Activated CD4-positive, alpha-beta memory T cell treated with anti-CD3 and anti-CD28 coated beads, Interleukin-2, amount 10 ng/mL, durations not matched to agents 7 days and 5 days (primary cell): ENCODE measurements at regions not wholly inside any gene's neighbourhood (a gene's known extent, or its start where the extent isn't known, plus 50 kb on each side); places are given as distances from the start of the nearest gene placed in this dataset.
A peak's percentile ranks its signal among the peaks of the same experiment; 100 is the strongest.

Experiments used
- CTCF ChIA-PET: fragments of 350-600 bp; sonication (Branson Sonifier 250); formaldehyde crosslinking; loops from one replicate; lab custom pipeline; 2021; ENCODE audit warnings: antibody characterized with exemption, inconsistent platforms; lab: Charles Lee
- POLR2A ChIA-PET: fragments of 350-600 bp; sonication (Branson Sonifier 250); formaldehyde crosslinking; loops from one replicate; lab custom pipeline; 2021; ENCODE audit warnings: antibody characterized with exemption; lab: Charles Lee
- DNase-seq: peaks from one replicate; pipeline ENCODE4 v3.0.0-alpha.2; 2020
- H3K27ac Mint-ChIP-seq: one replicate; pipeline ENCODE4 v1.8.0; 2021; ENCODE audit warnings: mild to moderate bottlenecking, mixed read lengths
- H3K27me3 Mint-ChIP-seq: one replicate; pipeline ENCODE4 v1.8.0; 2021; ENCODE audit warnings: mixed read lengths
- H3K36me3 Mint-ChIP-seq: one replicate; pipeline ENCODE4 v1.8.0; 2021; ENCODE audit warnings: low read depth, mixed read lengths
- H3K4me1 Mint-ChIP-seq: one replicate; pipeline ENCODE4 v1.8.0; 2021; ENCODE audit warnings: mixed read lengths
- H3K4me3 Mint-ChIP-seq: one replicate; pipeline ENCODE4 v1.8.0; 2021; ENCODE audit warnings: mild to moderate bottlenecking, mixed read lengths
- H3K9me3 Mint-ChIP-seq: one replicate; pipeline ENCODE4 v1.8.0; 2021; ENCODE audit warnings: mixed read lengths

DNA sequence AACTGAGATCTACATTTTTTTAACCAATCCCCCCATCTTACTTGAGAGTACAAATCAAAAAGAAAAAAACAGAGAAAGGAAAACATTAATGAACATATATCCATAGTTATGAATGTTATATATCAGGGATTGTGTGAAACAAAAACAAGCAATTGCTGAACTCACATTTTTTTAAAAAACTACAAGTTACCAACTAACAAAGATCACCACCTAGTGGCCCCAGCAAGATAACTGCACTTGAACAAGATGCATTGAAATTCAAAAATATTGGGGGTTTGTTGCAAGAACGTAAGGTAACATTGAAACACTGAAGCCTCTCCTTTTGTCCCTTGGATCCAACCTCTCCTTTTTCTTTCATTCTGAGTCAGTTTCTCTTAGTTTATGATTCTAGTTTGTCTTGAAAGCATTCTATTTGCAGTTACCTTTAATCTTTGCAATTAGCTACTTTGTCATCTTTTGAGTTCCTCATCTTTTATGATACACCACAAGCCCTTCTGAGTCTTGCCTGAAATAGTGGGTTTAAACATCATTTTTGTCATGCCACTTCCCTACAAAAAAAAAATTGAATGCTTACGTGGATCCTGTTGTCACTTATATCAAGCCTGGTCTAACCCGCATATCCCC is 87.3 kb upstream of the TES start:
- no peak overlapping the region for H3K27ac Mint-ChIP-seq
- ChIA-PET POLR2A (no interaction called here), CTCF (no interaction called here)
- no peaks in the 10 kb centered on the region for H3K4me1 Mint-ChIP-seq
- no peaks in the 10 kb centered on the region for H3K36me3 Mint-ChIP-seq
- peaks cover 4% of the 10 kb centered on the region for H3K9me3 Mint-ChIP-seq
- H3K27me3 Mint-ChIP-seq: peaks cover 27% of the 10 kb centered on the region
- H3K4me3 Mint-ChIP-seq: no peak overlapping the region
- DNase-seq: no peak

GRCh38 chr7:116128139-116128538 is 82.2 kb upstream of the TES start:
- peaks cover 29% of the 10 kb centered on the region for H3K27me3 Mint-ChIP-seq
- no peak for DNase-seq
- H3K27ac Mint-ChIP-seq: no peak overlapping the region
- CTCF ChIA-PET: interaction anchor here (0.6 to 1.5 kb wide), 3 partner anchors 10 to 231 kb away, joined by 3 to 4 read pairs (median 3); no protein-coding TSS in a partner anchor
- no peaks in the 10 kb centered on the region for H3K4me1 Mint-ChIP-seq
- POLR2A ChIA-PET: no interaction called here
- no peak overlapping the region for H3K4me3 Mint-ChIP-seq
- H3K9me3 Mint-ChIP-seq: peaks cover 6% of the 10 kb centered on the region
- no peaks in the 10 kb centered on the region for H3K36me3 Mint-ChIP-seq

GRCh38 chr7:116135306-116135705 is 75.0 kb upstream of the TES start:
- H3K36me3 Mint-ChIP-seq: no peaks in the 10 kb centered on the region
- no peaks in the 10 kb centered on the region for H3K9me3 Mint-ChIP-seq
- H3K27ac Mint-ChIP-seq: no peak overlapping the region
- no peak overlapping the region for H3K4me3 Mint-ChIP-seq
- CTCF ChIA-PET: interaction anchor here (1.0 to 1.6 kb wide), 4 partner anchors 37 to 456 kb away, joined by 3 to 6 read pairs (median 4); no protein-coding TSS in a partner anchor
- POLR2A ChIA-PET: interaction anchor here (0.9 kb wide), 1 partner anchor 25 kb away, joined by 3 read pairs; no protein-coding TSS in a partner anchor
- peaks cover 17% of the 10 kb centered on the region for H3K27me3 Mint-ChIP-seq
- peaks cover 3% of the 10 kb centered on the region for H3K4me1 Mint-ChIP-seq
- no peak for DNase-seq

DNA sequence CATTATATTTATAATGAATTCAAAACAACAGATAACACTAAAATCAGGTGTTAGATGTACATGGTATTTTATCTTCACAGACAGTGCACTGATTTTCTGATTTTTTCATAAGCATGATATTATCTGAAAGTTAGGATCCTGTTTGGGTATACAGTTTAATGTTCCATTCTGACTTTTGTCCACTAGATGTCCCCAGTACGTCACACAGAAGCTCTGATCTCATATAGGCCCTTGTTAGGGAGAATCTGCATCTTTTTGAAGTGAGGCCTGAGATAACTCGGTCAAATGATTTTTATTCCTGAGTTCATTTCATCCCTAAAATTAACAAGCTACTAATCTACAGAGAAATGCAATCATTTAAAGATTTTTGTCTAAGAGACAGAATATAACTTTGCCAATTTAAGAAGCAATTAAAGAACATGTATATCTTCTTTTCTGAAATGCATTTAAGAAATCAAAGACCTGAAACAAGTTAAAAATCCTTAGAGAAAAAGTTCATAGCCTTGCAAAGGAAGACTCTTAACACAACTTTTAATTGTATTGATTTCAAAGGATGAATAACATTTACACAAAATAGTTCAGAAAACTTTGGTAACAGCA is 72.0 kb upstream of the TES start:
- Mint-ChIP-seq H3K4me1 (peaks cover 15% of the 10 kb centered on the region), H3K36me3 (peaks cover 3% of the 10 kb centered on the region), H3K27ac (no peak overlapping the region), H3K4me3 (no peak overlapping the region), H3K27me3 (peaks cover 15% of the 10 kb centered on the region), H3K9me3 (no peaks in the 10 kb centered on the region)
- no peak for DNase-seq
- ChIA-PET POLR2A (no interaction called here), CTCF (interaction anchor here (0.7 to 2.2 kb wide), 7 partner anchors 10 to 388 kb away, joined by 3 to 12 read pairs (median 4); no protein-coding TSS in a partner anchor)

DNA sequence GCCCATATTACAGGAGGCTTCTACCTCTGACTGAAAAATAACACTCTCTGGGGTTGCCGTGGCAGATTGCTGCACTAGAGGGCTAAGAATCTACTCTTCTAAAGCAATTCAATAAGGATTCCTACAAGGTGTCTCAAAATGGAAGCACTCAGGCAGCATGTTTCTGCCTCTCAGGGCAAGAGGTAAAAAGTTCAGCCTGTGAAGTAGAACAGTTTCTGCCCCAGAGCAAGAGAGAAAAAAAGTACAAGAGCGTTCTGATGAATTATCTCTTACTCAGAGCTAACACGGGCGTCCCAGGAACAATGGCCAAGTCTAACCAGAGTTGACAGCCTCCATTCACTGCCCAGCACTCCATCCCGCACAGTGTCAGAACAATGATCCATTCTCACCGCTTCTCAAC is 71.3 kb upstream of the TES start:
- Mint-ChIP-seq H3K4me3 (no peak overlapping the region), H3K9me3 (no peaks in the 10 kb centered on the region), H3K36me3 (peaks cover 3% of the 10 kb centered on the region), H3K27me3 (peaks cover 11% of the 10 kb centered on the region), H3K27ac (no peak overlapping the region), H3K4me1 (peaks cover 21% of the 10 kb centered on the region)
- CTCF ChIA-PET: interaction anchor here (0.7 to 2.2 kb wide), 6 partner anchors 11 to 97 kb away, joined by 3 to 12 read pairs (median 4); no protein-coding TSS in a partner anchor
- DNase-seq: no peak
- POLR2A ChIA-PET: no interaction called here

GRCh38 chr7:116139807-116140206 is 70.5 kb upstream of the TES start:
- POLR2A ChIA-PET: no interaction called here
- H3K4me3 Mint-ChIP-seq: no peak overlapping the region
- CTCF ChIA-PET: interaction anchor here (1.5 to 2.2 kb wide), 3 partner anchors 31 to 96 kb away, joined by 3 to 12 read pairs (median 10); no protein-coding TSS in a partner anchor
- H3K27ac Mint-ChIP-seq: no peak overlapping the region
- no peak for DNase-seq
- H3K36me3 Mint-ChIP-seq: peaks cover 3% of the 10 kb centered on the region
- no peaks in the 10 kb centered on the region for H3K9me3 Mint-ChIP-seq
- H3K4me1 Mint-ChIP-seq: peaks cover 29% of the 10 kb centered on the region
- peaks cover 10% of the 10 kb centered on the region for H3K27me3 Mint-ChIP-seq

- H3K4me1 Mint-ChIP-seq: peaks cover 46% of the 10 kb centered on the region
- no peaks in the 10 kb centered on the region for H3K27me3 Mint-ChIP-seq
- no peak for DNase-seq
- H3K36me3 Mint-ChIP-seq: peaks cover 3% of the 10 kb centered on the region
- no peak overlapping the region for H3K27ac Mint-ChIP-seq
- no peak overlapping the region for H3K4me3 Mint-ChIP-seq
- H3K9me3 Mint-ChIP-seq: no peaks in the 10 kb centered on the region
- CTCF ChIA-PET: interaction anchor here (0.9 to 1.7 kb wide), 4 partner anchors 16 to 384 kb away, joined by 3 to 4 read pairs (median 3); no protein-coding TSS in a partner anchor
- POLR2A ChIA-PET: interaction anchor here (2.9 kb wide), 1 partner anchor 68 kb away, joined by 14 read pairs; the partner anchor contains the start of gene TES
Measured at GRCh38 chr7:116142374-116142773, 68.0 kb upstream of the TES start.

DNA sequence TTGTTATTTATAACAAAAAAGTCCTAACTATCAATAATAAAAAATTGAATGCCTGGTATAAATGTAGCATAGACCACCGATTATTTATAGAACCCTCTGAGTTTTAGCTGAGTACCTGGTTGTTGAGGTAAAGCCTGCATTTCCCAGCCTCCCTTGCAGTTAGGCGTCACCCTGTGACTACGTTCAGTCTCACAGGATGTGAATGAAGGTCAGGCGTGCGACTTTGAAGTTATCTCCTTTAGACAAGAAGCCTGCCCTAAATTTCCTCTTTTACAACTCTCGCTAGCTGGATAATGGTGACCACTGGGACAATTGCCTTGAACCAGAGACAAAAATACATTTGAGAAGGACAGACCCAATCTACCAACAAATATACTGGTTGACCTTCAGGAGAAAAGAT is 67.5 kb upstream of the TES start:
- peaks cover 3% of the 10 kb centered on the region for H3K36me3 Mint-ChIP-seq
- H3K27me3 Mint-ChIP-seq: no peaks in the 10 kb centered on the region
- CTCF ChIA-PET: interaction anchor here (0.9 to 1.7 kb wide), 4 partner anchors 17 to 384 kb away, joined by 3 to 4 read pairs (median 3); no protein-coding TSS in a partner anchor
- POLR2A ChIA-PET: interaction anchor here (2.9 kb wide), 1 partner anchor 68 kb away, joined by 14 read pairs; the partner anchor contains the start of gene TES
- peaks cover under 1% of the 10 kb centered on the region for H3K9me3 Mint-ChIP-seq
- peak; percentile 37 for DNase-seq
- no peak overlapping the region for H3K27ac Mint-ChIP-seq
- no peak overlapping the region for H3K4me3 Mint-ChIP-seq
- H3K4me1 Mint-ChIP-seq: peaks cover 47% of the 10 kb centered on the region

DNA sequence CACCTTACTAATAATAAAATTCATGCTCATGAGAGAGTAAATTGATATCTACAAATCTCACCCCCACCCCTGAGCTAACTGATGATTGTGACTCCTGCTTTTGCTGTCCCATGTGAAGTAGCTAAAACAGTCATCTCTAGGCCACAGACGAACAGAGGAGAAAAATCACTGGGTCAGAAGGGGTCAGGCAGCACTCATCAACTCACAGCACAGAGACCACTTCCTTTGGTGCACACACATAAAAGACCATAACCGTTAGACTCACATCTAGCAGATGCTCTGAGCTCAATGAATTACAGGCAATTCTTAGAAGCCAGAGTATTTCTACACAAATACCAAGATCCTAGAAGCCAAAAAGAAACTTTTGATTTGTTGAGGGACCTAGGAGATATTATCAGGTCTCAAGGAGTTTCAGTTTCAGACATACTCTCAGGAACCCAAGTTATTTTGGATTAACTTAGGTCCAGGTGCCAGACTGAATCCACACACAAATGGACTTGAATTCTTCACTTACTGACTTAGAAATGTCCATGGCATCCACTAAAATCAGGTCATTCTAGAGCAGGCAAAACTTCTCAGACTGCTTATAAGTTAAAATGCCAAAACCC is 65.0 kb upstream of the TES start:
- Mint-ChIP-seq H3K4me3 (peak overlapping the region; percentile 19), H3K9me3 (peaks cover 5% of the 10 kb centered on the region), H3K27ac (peak overlapping the region; percentile 72), H3K27me3 (peaks cover 2% of the 10 kb centered on the region), H3K36me3 (peaks cover 9% of the 10 kb centered on the region), H3K4me1 (peaks cover 52% of the 10 kb centered on the region)
- DNase-seq: peak; percentile 53
- ChIA-PET CTCF (interaction anchor here (1.0 to 1.6 kb wide), 4 partner anchors 22 to 447 kb away, joined by 4 to 5 read pairs (median 4); no protein-coding TSS in a partner anchor), POLR2A (interaction anchor here (0.6 to 1.1 kb wide), 2 partner anchors 66 to 1309 kb away, joined by 4 to 10 read pairs; partner anchors contain the start of gene TES)

GRCh38 chr7:116148108-116148507 is 62.2 kb upstream of the TES start:
- POLR2A ChIA-PET: no interaction called here
- Mint-ChIP-seq H3K36me3 (peaks cover 5% of the 10 kb centered on the region), H3K27me3 (peaks cover 6% of the 10 kb centered on the region), H3K4me1 (peaks cover 45% of the 10 kb centered on the region), H3K27ac (no peak overlapping the region), H3K9me3 (peaks cover 5% of the 10 kb centered on the region), H3K4me3 (no peak overlapping the region)
- DNase-seq: no peak
- CTCF ChIA-PET: no interaction called here

DNA sequence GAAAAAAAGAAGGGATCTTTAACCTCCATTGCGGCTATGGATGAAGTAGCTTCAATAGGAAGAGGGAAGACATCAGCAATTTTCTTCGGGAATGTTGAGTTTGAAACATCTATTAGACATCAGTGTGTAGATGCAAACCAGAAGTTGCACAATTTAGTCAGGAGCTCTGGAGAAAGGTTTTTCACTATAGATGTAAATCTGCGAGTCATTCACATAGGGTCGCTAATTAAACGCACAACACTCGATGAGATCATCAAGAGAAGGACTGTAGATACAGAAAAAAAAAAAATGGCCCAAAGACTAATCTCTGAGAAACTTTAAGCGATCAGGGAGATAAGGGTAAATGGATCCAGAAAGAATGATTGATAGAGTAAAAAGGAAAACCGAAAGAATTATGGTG is 61.7 kb upstream of the TES start:
- Mint-ChIP-seq H3K27ac (no peak overlapping the region), H3K9me3 (peaks cover 5% of the 10 kb centered on the region), H3K27me3 (peaks cover 8% of the 10 kb centered on the region), H3K4me1 (peaks cover 40% of the 10 kb centered on the region), H3K4me3 (no peak overlapping the region), H3K36me3 (peaks cover 5% of the 10 kb centered on the region)
- POLR2A ChIA-PET: no interaction called here
- DNase-seq: no peak
- CTCF ChIA-PET: no interaction called here

GRCh38 chr7:116150588-116150987 is 59.8 kb upstream of the TES start:
- DNase-seq: no peak
- Mint-ChIP-seq H3K9me3 (peaks cover 5% of the 10 kb centered on the region), H3K4me1 (peaks cover 21% of the 10 kb centered on the region), H3K27ac (no peak overlapping the region), H3K4me3 (no peak overlapping the region), H3K36me3 (peaks cover 5% of the 10 kb centered on the region), H3K27me3 (peaks cover 14% of the 10 kb centered on the region)
- ChIA-PET CTCF (no interaction called here), POLR2A (no interaction called here)
